Superior temporal gyrus (tissue), 1 donor: ENCODE measurements at regions not wholly inside any gene's neighbourhood (a gene's known extent, or its start where the extent isn't known, plus 50 kb on each side); places are given as distances from the start of the nearest gene placed in this dataset.

Source experiments
- DNase-seq: peaks from one replicate; pipeline ENCODE4 v3.0.0-alpha.2; 2016; ENCODE audit errors: extremely low spot score

- no peak for DNase-seq
These were observed 77.3 kb upstream of the UBAC2 start for GRCh38 chr13:99123101-99124045.

DNA sequence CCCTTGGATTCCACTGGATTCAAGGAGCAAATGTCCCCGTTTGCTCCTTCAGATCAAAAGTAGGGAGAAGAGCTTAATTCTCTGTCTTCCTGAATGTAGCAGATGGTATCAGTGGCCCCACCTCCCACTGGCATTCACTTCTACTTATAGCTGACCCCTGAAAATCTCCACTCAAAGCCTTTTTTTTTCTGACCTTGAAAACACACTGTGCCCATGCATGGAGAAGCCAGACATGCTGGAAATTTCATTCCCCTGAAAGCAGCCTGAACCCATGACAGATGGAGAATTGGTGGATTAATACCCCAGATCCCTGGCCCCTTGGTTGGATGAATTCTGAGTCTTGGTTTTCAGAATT lies 76.6 kb upstream of the UBAC2 start:
- no peak for DNase-seq

DNA sequence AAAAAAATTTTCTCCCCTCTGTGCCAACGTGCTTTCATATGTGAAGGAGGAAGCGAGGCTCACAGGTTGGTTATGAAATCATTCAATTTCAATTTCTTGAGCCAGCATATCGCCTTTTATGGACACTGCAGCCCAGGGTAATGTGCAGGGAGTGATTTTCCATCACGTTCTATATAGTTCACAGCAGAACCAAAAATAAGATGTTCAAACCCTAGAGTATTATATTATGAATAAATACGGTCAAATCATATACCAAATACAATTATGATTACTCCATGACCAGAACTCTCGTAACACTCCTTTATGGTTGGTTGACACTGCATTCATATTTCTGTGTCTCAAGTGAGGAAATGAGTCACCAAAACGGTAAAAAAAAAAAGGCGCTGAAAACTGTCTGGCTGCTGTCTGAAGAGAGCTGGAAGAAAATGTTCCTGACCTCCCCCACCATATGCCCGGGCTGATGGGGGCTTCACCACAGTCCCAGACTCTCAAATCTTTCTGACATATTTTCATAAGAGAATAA lies 75.8 kb upstream of the UBAC2 start:
- peak; percentile 55 for DNase-seq

- no peak for DNase-seq
These were observed 75.2 kb upstream of the UBAC2 start for GRCh38 chr13:99125326-99125915.

- DNase-seq, result no peak
These were observed 73.8 kb upstream of the UBAC2 start for GRCh38 chr13:99126821-99127220.

DNA sequence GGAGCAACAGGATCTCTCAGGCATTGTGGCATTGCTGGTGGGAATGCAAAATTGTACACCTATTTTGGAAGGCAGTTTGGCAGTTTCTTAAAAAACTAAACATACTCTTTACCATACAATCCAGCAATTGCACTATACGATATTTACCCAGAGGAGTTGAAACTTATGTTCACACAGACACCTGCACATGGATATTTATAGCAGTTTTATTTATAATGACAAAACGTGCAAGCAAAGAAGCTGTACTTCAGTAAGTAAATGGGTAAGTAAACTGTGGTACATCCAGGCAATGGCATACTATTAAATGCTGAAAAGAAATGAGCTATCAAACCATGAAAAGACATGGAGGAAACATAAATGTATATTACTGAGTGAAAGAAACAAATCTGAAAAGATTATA lies 71.6 kb upstream of the UBAC2 start:
- DNase-seq, result no peak

DNA sequence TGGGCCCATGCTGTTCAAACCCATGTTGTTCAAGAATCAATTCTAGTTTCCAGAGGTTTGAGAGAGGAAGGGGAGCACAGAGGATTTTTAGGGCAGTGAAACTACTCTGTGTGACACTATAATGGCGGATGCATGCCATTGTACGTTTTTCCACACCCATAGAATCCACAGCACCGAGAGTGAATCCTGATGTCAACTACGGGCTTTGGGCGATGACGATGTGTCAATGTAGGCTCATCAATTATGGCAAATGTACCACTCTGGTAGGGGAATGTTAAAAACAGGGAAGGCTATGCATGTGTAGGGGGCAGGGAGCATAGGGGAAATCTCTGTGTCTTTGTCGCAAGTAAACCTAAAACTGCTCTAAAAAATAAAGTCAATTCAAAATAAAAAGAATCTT lies 70.7 kb upstream of the UBAC2 start:
- no peak for DNase-seq

DNA sequence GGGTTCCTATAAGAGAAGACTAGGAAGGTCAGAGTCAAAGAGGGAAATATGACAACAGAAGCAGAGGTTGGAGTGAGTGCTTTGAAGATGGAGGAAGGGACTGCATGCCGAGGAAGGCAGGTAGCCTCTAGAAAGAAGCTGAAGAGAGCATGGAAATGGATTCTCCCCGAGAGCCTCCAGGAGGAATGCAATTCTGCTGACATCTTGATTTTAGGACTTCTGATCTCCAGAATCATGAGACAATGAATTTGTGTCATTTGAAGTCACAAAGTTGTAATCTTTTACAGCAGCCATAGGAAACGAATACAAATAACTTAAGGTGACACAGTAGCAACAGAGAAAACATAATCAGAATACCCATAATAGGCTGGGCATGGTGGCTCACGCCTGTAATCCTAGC lies 69.2 kb upstream of the UBAC2 start:
- no peak for DNase-seq

DNA sequence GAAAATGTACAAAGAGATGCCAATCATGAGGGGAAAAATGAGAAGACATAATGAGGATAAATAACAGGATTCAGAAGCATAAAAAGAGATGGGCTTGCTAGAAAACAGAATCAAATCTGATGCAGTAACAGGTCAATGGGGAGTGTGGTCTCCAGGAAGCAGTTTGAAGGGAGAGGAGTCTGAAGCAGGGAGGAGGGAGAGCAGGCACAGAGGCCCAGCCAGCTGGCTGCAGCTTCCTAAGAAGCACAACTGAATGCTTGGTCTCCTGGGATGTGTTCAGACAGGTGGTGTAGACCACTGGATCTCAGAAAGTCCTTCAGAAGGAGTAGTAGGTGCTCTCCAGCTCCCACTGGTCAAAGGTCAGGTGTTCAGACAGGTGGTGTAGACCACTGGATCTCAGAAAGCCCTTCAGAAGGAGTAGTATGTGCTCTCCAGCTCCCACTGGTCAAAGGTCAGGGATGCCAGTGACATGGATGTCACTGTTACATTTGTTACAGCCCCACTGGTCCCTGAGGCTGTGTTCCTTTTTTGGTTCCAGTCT lies 68.3 kb upstream of the UBAC2 start:
- DNase-seq, result no peak

DNA sequence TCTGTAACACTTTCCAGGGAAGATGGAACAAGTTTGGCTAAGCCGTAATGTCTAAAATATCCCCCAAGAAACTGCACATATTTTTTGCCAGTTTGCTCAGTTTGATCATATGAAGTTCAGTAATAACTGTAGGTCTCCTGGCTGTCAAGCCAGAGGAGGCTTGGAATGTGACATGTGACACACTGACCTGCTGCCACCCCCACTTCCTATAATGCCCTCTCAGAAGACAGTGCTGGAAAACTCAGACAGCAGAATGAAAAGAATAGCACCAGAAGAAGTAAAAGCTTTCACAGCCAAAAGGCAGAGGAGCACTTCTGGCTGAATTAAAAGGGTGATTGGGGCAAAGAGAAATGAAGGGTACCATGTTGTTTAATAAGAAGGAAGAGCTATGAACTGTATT lies 67.4 kb upstream of the UBAC2 start:
- no peak for DNase-seq

DNA sequence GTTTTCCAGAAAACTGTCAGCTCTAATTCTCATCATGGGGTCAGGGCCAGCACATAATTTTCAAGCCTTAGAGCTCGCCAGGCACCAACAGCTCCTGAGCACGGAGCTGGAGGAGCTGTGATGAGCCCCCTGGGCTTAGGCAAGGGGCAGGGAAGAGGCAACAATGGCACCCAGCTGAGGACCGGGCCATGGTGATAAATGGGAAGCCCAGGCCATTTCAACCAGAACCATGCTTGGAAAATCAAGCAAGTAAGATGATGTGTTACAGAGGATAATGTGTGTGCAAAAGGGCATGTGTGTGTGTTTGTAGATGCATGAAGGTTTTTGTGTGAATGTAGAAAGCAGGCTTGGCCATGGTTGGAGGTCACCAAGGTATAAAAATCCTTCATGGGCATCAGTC lies 66.8 kb upstream of the UBAC2 start:
- DNase-seq, result no peak

GRCh38 chr13:99135591-99135990 lies 65.1 kb upstream of the UBAC2 start:
- no peak for DNase-seq

GRCh38 chr13:99136427-99136954 lies 64.2 kb upstream of the UBAC2 start:
- DNase-seq, result no peak

GRCh38 chr13:99140831-99141230 lies 59.8 kb upstream of the UBAC2 start:
- no peak for DNase-seq

DNA sequence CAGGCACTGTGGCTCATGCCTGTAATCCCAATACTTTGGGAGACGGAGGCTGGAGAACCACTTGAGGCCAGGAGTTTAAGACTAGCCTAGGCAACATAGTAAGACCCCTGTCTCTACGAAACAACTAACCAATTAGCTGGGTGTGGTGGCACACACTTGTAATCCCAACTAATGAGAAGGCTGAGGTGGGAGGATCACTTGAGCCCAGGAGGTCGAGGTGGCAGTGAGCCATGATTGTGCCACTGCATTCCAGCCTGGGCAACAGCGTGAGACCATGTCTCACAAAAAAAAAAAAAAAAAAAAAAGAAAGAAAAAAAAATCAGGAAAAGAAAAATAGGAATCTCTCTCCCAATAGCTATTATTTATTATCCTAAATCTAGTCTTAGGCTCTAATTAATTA lies 56.8 kb upstream of the UBAC2 start:
- DNase-seq, result no peak

DNA sequence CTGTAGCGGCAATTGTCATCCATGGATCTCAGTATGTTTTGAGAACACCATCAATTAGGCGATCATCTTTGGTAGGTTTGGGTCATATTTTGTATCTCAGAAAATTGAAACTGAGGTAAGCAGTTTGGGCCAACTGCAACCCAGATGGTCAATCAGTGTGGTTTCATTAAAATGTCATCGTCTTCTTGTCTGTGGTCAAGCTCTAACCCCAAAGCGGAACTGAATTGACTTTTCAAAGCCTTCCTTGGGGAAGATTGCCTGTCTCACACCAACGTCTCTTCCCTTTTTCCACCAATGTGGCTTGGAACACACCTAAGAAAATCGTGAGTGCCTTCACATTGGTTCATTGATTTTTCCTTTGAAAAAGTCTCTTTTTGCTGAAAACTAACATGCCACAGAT lies 56.3 kb upstream of the UBAC2 start:
- no peak for DNase-seq

DNA sequence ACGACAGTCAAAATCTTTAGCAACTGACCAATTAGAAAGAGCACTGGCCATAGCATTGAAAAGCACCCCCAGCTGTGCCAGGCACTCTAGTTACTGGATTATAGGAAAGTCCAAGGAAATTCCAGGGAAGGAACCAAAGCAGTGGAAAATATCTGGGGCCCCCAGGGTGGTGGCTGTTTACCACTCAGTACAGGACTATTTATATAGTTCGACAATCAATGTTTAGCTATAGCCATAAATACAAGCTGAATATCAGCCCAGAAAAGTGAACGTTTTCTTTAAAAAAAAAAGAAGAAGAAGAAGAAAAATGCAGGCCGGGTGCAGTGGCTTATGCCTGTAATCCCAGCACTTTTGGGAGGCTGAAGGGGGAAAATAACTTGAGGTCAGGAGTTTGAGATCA lies 55.2 kb upstream of the UBAC2 start:
- DNase-seq, result no peak

- DNase-seq, result no peak
These were observed 49.9 kb upstream of the UBAC2 start for GRCh38 chr13:99150575-99151361.
